Myocyte (in vitro differentiated cells): ENCODE measurements at regions not wholly inside any gene's neighbourhood (a gene's known extent, or its start where the extent isn't known, plus 50 kb on each side); places are given as distances from the start of the nearest gene placed in this dataset.
"Not testable (repeated sequence)": the region's sequence is repeated elsewhere in the genome, so short reads cannot be mapped to it uniquely, and the experiment has no call there.

ENCODE experiments used
- DNase-seq: peaks from one replicate; pipeline ENCODE4 v3.0.0-alpha.2; 2012; ENCODE audit warnings: low read depth

- DNase-seq: no peak
Measured at GRCh38 chr6:153436351-153436750, 305.3 kb upstream of the RGS17 start.

GRCh38 chr6:153435787-153436186 is 304.7 kb upstream of the RGS17 start:
- DNase-seq: no peak

- DNase-seq: no peak
Measured at GRCh38 chr6:153425536-153425935, 294.5 kb upstream of the RGS17 start.

- DNase-seq: no peak
Measured at GRCh38 chr6:153424719-153425400, 293.8 kb upstream of the RGS17 start.

GRCh38 chr6:153412519-153412918 is 281.4 kb upstream of the RGS17 start:
- DNase-seq: no peak

GRCh38 chr6:153411070-153411648 is 280.1 kb upstream of the RGS17 start:
- no peak for DNase-seq

- DNase-seq: no peak
Measured at GRCh38 chr6:153405931-153406330, 274.8 kb upstream of the RGS17 start.

GRCh38 chr6:153401751-153402150 is 270.7 kb upstream of the RGS17 start:
- DNase-seq: no peak

GRCh38 chr6:153392156-153392555 is 261.1 kb upstream of the RGS17 start:
- DNase-seq: peak; percentile 36

GRCh38 chr6:153373869-153374268 is 242.8 kb upstream of the RGS17 start:
- no peak for DNase-seq

- no peak for DNase-seq
Measured at GRCh38 chr6:153368131-153368530, 237.0 kb upstream of the RGS17 start.

GRCh38 chr6:153367021-153367420 is 235.9 kb upstream of the RGS17 start:
- no peak for DNase-seq

GRCh38 chr6:153357391-153357790 is 226.3 kb upstream of the RGS17 start:
- no peak for DNase-seq

- no peak for DNase-seq
Measured at GRCh38 chr6:153340568-153340967, 209.5 kb upstream of the RGS17 start.

GRCh38 chr6:153334121-153334520 is 203.0 kb upstream of the RGS17 start:
- DNase-seq: no peak

- DNase-seq: not testable (repeated sequence)
Measured at GRCh38 chr6:153331221-153331620, 200.1 kb upstream of the RGS17 start.

- peak; percentile 6 for DNase-seq
Measured at GRCh38 chr6:153328194-153328593, 197.1 kb upstream of the RGS17 start.

GRCh38 chr6:153325661-153326060 is 194.6 kb upstream of the RGS17 start:
- no peak for DNase-seq

- peak; percentile 76 for DNase-seq
Measured at GRCh38 chr6:153312634-153313033, 181.6 kb upstream of the RGS17 start.

GRCh38 chr6:153309651-153310050 is 178.6 kb upstream of the RGS17 start:
- no peak for DNase-seq

- peak; percentile 24 for DNase-seq
Measured at GRCh38 chr6:153302133-153302532, 171.1 kb upstream of the RGS17 start.

- DNase-seq: no peak
Measured at GRCh38 chr6:153301602-153302001, 170.5 kb upstream of the RGS17 start.

GRCh38 chr6:153282456-153282855 is 151.4 kb upstream of the RGS17 start:
- DNase-seq: not testable (repeated sequence)
